SK-N-DZ (cell line): ENCODE measurements at regions not wholly inside any gene's neighbourhood (a gene's known extent, or its start where the extent isn't known, plus 50 kb on each side); places are given as distances from the start of the nearest gene placed in this dataset.
A peak's percentile ranks its signal among the peaks of the same experiment; 100 is the strongest.

Experiments
- DNase-seq: peaks from one replicate; pipeline ENCODE4 v3.0.0-alpha.2; 2015; ENCODE audit warnings: low spot score

GRCh38 chr15:95596496-95596895, 734.0 kb upstream of the NR2F2 start:
- peak; percentile 9 for DNase-seq

GRCh38 chr15:95598251-95598855, 732.1 kb upstream of the NR2F2 start:
- DNase-seq, result peak; percentile 64

- no peak for DNase-seq
Measured at GRCh38 chr15:95600367-95600766, 730.1 kb upstream of the NR2F2 start.

GRCh38 chr15:95600884-95601283, 729.6 kb upstream of the NR2F2 start:
- DNase-seq, result no peak

- DNase-seq, result no peak
Measured at GRCh38 chr15:95601525-95601924, 729.0 kb upstream of the NR2F2 start.

- DNase-seq, result no peak
Measured at GRCh38 chr15:95603802-95604201, 726.7 kb upstream of the NR2F2 start.

GRCh38 chr15:95604634-95605036, 725.9 kb upstream of the NR2F2 start:
- DNase-seq, result no peak

- DNase-seq, result no peak
Measured at GRCh38 chr15:95605098-95605497, 725.4 kb upstream of the NR2F2 start.

GRCh38 chr15:95606551-95606950, 723.9 kb upstream of the NR2F2 start:
- DNase-seq, result no peak

- DNase-seq, result no peak
Measured at GRCh38 chr15:95608371-95608770, 722.1 kb upstream of the NR2F2 start.

GRCh38 chr15:95609096-95609495, 721.4 kb upstream of the NR2F2 start:
- no peak for DNase-seq

- DNase-seq, result no peak
Measured at GRCh38 chr15:95610945-95611344, 719.6 kb upstream of the NR2F2 start.

GRCh38 chr15:95615436-95615835, 715.1 kb upstream of the NR2F2 start:
- no peak for DNase-seq

GRCh38 chr15:95616306-95616705, 714.2 kb upstream of the NR2F2 start:
- DNase-seq, result no peak

GRCh38 chr15:95620934-95621579, 709.4 kb upstream of the NR2F2 start:
- no peak for DNase-seq

- DNase-seq, result no peak
Measured at GRCh38 chr15:95622843-95623242, 707.7 kb upstream of the NR2F2 start.

GRCh38 chr15:95624100-95624499, 706.4 kb upstream of the NR2F2 start:
- no peak for DNase-seq

GRCh38 chr15:95624616-95625361, 705.7 kb upstream of the NR2F2 start:
- no peak for DNase-seq

- peak; percentile 89 for DNase-seq
Measured at GRCh38 chr15:95626501-95627361, 703.8 kb upstream of the NR2F2 start.

- DNase-seq, result no peak
Measured at GRCh38 chr15:95629503-95630168, 700.9 kb upstream of the NR2F2 start.

GRCh38 chr15:95630683-95631082, 699.8 kb upstream of the NR2F2 start:
- no peak for DNase-seq
